ENCODE measurements at regions not wholly inside any gene's neighbourhood (a gene's known extent, or its start where the extent isn't known, plus 50 kb on each side); places are given as distances from the start of the nearest gene placed in this dataset.
"Not testable (repeated sequence)": the region's sequence is repeated elsewhere in the genome, so short reads cannot be mapped to it uniquely, and the experiment has no call there.

- Histone ChIP-seq H3K9me3 (no peaks in the 10 kb centered on the region), H3K4me1 (no peaks in the 10 kb centered on the region), H3K4me3 (no peak overlapping the region), H3K27ac (no peak overlapping the region), H3K4me2 (no peak overlapping the region)
- ChIA-PET POLR2A (no interaction called here), CTCF (no interaction called here)
- ATAC-seq (no peak), DNase-seq (ENCODE audit: low read depth in 1 of 2, low spot score in 1 of 2) (no peak), FAIRE-seq (no peak)
- TF ChIP-seq SREBF2 (IDR thresholded peaks at IDR 0.05) (no peak), ELK1 (IDR thresholded peaks at IDR 0.05; ENCODE audit: low read depth, low read length) (no peak)
- WGBS (ENCODE audit: missing lambda C conversion rate) = 29% methylated on average over 6 of the region's 6 CpGs
These were observed 1155.1 kb upstream of the SORCS1 start for GRCh38 chr10:108319434-108320222.

- WGBS (ENCODE audit: missing lambda C conversion rate) = 51% methylated on average over 19 of the region's 25 CpGs
- FAIRE-seq = not testable (repeated sequence)
These were observed 1151.1 kb upstream of the SORCS1 start for GRCh38 chr10:108315636-108316035.

GRCh38 chr10:108307925-108308312 is 1143.4 kb upstream of the SORCS1 start:
- no peak for ATAC-seq
- Histone ChIP-seq H3K27ac (no peak overlapping the region), H3K9me3 (no peaks in the 10 kb centered on the region), H3K4me3 (no peak overlapping the region), H3K4me2 (no peak overlapping the region), H3K4me1 (no peaks in the 10 kb centered on the region)
- 29% methylated on average over 7 of the region's 7 CpGs for WGBS (ENCODE audit: missing lambda C conversion rate)
- TF ChIP-seq POLR2A (IDR thresholded peaks at IDR 0.05; ENCODE audit: low read length) (no peak), HMGXB4 (CRISPR knock-in tag; IDR thresholded peaks at IDR 0.05; ENCODE audit: borderline replicate concordance) (no peak)
- CTCF ChIA-PET = no interaction called here
- FAIRE-seq = no peak
- no peak for DNase-seq (ENCODE audit: low read depth in 1 of 2, low spot score in 1 of 2)
- POLR2A ChIA-PET = no interaction called here

More at GRCh38 chr10:108315636-108316035, 1151.1 kb upstream of the SORCS1 start:
- H3K4me2 ChIP-seq; H3K27ac ChIP-seq; H3K9me3 ChIP-seq; H3K4me3 ChIP-seq; DNase-seq (ENCODE audit: low read depth in 1 of 2, low spot score in 1 of 2); ATAC-seq; POLR2A ChIA-PET; H3K4me1 ChIP-seq; CTCF ChIA-PET: not testable (repeated sequence)

- TF ChIP-seq RNF2 (IDR thresholded peaks at IDR 0.05; ENCODE audit: borderline replicate concordance, low read depth) (no peak), E2F6 (IDR thresholded peaks at IDR 0.05; ENCODE audit: borderline replicate concordance, low read depth) (no peak), MAX (IDR thresholded peaks at IDR 0.05) (no peak), SMC3 (IDR thresholded peaks at IDR 0.05) (no peak), HOXB13 (CRISPR knock-in tag; IDR thresholded peaks at IDR 0.05; ENCODE audit: low read depth) (no peak), ZSCAN20 (CRISPR knock-in tag; IDR thresholded peaks at IDR 0.05) (no peak), HES2 (IDR thresholded peaks at IDR 0.05) (no peak), ESRRA (IDR thresholded peaks at IDR 0.05; ENCODE audit: borderline replicate concordance, low read length) (no peak), RAD21 (conservative IDR thresholded peaks at IDR 0.05 in 1 of 2, IDR thresholded peaks at IDR 0.05 in 1 of 2) (no peak), HOXB5 (CRISPR knock-in tag; IDR thresholded peaks at IDR 0.05) (no peak), BHLHE40 (IDR thresholded peaks at IDR 0.05; ENCODE audit: low read depth, low read length) (no peak), POLR2AphosphoS2 (conservative IDR thresholded peaks at IDR 0.05; ENCODE audit: low read length) (no peak), CHD4 (IDR thresholded peaks at IDR 0.05; ENCODE audit: borderline replicate concordance) (no peak), PHF8 (IDR thresholded peaks at IDR 0.05; ENCODE audit: borderline replicate concordance, low read depth) (no peak)
- POLR2A ChIA-PET = no interaction called here
- Histone ChIP-seq H3K4me3 (no peak overlapping the region), H3K9me3 (no peaks in the 10 kb centered on the region), H3K4me2 (no peak overlapping the region), H3K27ac (no peak overlapping the region), H3K4me1 (no peaks in the 10 kb centered on the region)
- DNase-seq (ENCODE audit: low read depth in 1 of 2, low spot score in 1 of 2) = no peak
- CTCF ChIA-PET = no interaction called here
- FAIRE-seq = no peak
- ATAC-seq = no peak
These were observed 1142.9 kb upstream of the SORCS1 start for GRCh38 chr10:108307250-108307924.
